Skin of body (tissue), 1 donor: ENCODE measurements at regions not wholly inside any gene's neighbourhood (a gene's known extent, or its start where the extent isn't known, plus 50 kb on each side); places are given as distances from the start of the nearest gene placed in this dataset.
"Not testable (repeated sequence)": the region's sequence is repeated elsewhere in the genome, so short reads cannot be mapped to it uniquely, and the experiment has no call there.

Source experiments
- DNase-seq: peaks from one replicate; lab custom pipeline; 2025; lab: John Stamatoyannopoulos, UW

GRCh38 chr4:104330125-104330905, 164.4 kb downstream of the CXXC4 start:
- DNase-seq, result no peak

DNA sequence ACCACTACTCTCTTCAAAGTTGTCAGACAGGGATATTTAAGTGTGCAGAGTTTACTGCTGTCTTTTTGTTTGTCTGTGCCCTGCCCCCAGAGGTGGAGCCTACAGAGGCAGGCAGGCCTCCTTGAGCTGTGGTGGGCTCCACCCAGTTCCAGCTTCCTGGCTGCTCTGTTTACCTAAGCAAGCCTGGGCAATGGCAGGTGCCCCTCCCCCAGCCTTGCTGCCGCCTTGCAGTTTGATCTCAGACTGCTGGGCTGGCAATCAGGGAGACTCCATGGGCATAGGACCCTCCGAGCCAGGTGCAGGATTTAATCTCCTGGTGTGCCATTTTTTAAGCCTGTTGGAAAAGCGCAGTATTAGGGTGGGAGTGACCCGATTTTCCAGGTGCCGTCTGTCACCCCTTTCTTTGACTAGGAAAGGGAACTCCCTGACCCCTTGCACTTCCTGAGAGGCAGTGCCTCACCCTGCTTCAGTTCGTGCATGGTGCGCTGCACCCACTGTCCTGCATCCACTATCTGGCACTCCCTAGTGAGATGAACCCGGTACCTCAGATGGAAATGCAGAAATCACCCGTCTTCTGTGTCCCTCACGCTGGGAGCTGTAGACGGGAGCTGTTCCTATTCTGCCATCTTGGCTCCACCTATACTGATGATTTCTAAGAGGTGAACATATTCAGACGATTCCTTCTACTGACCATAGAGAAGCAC, 167.6 kb downstream of the CXXC4 start:
- not testable (repeated sequence) for DNase-seq

DNA sequence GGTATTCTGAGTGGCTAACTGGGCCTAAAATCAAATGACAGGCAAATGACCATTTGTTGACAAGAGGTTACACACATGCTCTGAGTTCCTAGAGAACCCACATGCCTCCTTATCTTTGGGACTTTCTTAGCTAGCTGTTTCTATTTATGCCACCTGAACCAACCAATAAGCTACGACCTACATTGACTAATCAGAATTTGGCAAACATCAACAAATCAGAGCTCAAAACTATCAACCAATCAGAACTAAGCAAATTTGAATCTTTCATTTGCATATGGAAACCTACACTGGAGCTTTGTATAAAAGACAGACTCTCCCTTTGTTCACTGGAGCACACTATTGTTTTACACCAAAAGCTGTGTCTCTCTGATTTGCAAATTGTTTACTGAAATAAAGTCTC, 192.0 kb downstream of the CXXC4 start:
- no peak for DNase-seq

DNA sequence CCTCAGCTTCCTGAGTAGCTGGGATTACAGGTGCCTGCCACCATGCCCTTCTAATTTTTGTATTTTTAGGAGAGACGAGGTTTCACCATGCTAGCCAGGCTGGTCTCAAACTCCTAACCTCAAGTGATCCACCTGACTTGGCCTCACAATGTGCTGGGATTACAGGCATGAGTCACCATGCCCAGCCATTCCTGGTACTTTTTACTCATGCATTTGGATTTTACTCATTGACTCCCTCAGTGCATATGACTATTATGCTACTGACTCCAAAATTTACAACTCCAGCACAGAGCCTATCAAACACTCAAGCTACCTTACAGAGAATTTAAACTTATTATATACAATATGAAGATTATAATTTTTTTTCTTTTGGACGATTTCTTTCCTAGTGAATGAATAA, 199.9 kb downstream of the CXXC4 start:
- no peak for DNase-seq

GRCh38 chr4:104286867-104287266, 207.8 kb downstream of the CXXC4 start:
- no peak for DNase-seq

DNA sequence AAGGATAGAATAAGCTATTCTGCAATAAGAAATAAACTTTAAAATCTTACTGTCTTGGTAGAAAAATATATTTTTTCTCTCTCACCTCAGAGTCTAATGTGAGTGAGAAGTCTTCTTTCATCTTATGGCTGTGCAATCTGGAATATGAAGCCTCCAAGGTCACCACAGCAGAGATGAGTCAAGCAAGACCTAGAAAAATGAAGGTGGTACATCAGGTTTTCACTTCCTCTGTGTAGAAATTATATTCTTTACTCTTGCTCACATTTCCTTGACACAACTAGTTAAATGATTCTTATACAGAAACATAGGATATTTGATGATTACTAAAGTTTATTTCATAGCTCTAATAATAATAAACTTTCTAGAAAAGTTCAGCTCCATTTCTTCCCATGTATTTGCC, 211.4 kb downstream of the CXXC4 start:
- DNase-seq, result no peak

GRCh38 chr4:104279744-104280143, 214.9 kb downstream of the CXXC4 start:
- no peak for DNase-seq

GRCh38 chr4:104272966-104273365, 221.7 kb downstream of the CXXC4 start:
- no peak for DNase-seq

GRCh38 chr4:104269603-104270002, 225.1 kb downstream of the CXXC4 start:
- DNase-seq, result not testable (repeated sequence)

DNA sequence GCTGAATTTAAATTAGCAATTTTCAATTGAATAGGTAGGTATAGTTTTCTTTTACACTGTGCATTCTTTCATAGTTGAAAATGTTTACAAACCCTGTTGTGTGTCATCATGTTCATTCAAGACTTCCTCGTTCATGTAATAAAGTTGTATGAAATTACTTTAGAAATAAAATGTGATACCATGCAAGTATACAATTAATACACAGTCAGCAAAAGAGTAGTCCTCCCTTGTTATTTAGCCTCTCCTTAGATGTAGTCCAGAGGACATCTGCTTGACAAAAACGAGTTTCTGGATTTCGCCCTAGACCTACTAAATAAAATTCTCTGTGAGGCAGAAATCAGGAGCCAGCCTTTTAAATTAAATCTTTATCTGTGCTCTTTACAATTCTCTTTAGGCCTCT, 231.6 kb downstream of the CXXC4 start:
- no peak for DNase-seq

GRCh38 chr4:104262678-104263077, 232.0 kb downstream of the CXXC4 start:
- DNase-seq, result no peak

GRCh38 chr4:104248726-104249125, 246.0 kb downstream of the CXXC4 start:
- DNase-seq, result no peak

- no peak for DNase-seq
Measured at GRCh38 chr4:104235967-104236366, 258.7 kb downstream of the CXXC4 start.

GRCh38 chr4:104217526-104217925, 277.2 kb downstream of the CXXC4 start:
- DNase-seq, result no peak

DNA sequence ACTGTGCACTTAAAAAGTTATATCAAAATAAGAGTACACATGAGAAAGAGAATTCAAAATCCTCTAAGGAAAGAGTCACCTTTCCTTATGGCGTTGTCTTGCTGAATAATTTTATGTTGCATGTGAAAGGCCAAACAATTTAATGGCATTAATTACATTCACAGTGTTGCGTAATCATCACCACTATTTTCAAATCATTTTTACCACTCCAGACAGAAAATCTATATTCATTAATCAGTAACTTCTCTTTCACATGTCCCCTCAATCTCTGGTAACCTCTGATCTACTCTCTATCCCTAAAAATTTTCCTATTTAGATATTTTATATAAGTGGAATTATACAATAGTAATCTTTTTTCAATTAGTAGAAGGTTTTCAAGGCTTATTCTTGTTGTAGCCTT, 283.0 kb downstream of the CXXC4 start:
- DNase-seq, result no peak

DNA sequence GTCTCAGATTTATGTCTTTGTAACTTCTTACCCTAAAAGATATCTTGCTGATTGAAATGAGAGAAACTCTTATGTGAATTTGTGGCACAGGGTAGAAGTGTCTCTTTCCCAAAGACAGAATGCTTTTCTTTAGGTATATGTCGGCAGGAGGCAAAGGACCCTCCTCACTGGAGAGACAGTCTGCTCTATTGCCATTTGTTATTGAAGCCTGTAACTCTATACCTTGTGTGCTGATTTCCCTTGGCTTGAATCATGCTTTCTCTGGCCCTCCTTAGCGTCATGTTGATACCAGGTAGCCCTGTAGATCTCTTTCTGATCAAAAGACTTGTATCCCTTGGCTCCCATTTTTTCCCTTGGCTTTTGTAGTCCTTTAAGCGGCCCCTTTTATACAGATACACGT, 284.3 kb downstream of the CXXC4 start:
- DNase-seq, result no peak

- DNase-seq, result no peak
Measured at GRCh38 chr4:104206784-104207183, 287.9 kb downstream of the CXXC4 start.

DNA sequence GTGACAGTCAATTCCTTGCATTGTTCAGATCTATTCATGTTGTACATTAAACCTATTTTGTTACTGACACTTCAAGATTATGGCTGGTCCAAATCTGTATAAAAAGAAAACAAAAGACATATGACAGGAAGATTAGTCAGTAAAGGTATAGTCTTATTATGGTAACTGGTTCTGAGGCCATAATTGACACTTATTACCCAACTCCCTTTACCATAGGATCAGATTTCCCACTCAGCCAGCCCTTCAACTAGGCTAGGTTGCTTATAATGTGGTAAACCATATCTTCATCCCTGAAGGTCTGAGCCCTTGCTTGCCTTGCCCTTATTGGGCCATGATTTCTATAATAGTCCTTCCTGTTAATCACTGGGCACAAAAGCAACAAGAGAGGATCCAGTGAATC, 289.6 kb downstream of the CXXC4 start:
- DNase-seq, result no peak

DNA sequence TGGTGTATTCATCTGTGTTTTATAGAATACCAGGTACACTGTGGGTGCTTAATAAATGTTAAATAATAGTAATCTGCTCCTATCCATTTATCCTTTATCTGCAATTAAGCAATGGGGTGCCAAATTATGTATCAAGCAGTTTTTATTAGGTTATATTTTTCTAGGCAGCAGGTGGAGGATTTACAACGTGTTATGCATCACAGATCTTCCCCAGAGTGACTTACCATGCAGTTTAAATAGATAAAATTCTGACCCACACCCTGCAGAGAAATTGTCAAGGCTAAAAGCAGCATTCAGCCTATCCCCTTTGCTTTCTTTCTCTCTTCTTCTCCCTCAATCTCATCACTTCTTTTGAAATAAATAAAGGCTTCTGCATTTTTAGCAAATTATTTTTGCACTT, 306.4 kb downstream of the CXXC4 start:
- no peak for DNase-seq

- no peak for DNase-seq
Measured at GRCh38 chr4:104169437-104169836, 325.3 kb downstream of the CXXC4 start.

- no peak for DNase-seq
Measured at GRCh38 chr4:104166749-104167148, 327.9 kb downstream of the CXXC4 start.

- DNase-seq, result no peak
Measured at GRCh38 chr4:104163820-104164219, 330.9 kb downstream of the CXXC4 start.

DNA sequence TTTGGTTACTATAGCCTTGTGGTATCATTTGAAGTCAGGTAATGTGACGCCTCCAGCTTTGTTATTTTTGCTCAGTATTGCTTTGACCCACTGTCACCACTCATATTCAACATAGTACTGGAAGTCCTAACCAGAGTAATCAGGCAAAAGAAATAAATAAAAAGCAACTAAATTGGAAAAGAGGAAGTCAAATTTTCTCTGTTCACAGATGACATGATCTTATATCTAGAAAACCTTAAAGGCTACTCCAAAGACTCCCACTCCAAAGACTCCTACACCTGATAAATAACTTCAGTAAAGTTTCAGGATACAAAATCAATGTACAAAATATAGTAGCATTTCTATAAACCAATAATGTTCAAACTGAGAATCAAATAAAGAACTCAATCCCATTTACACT, 348.6 kb downstream of the CXXC4 start:
- DNase-seq, result no peak
